ENCODE measurements at regions not wholly inside any gene's neighbourhood (a gene's known extent, or its start where the extent isn't known, plus 50 kb on each side); places are given as distances from the start of the nearest gene placed in this dataset.

- WGBS, 4 donors, result 92 to 96% (median 96%) methylated on average over 4 of the region's 4 CpGs
- H3K27ac ChIP-seq, result no peak overlapping the region
- no peak for TF ChIP-seq POLR2A (IDR thresholded peaks at IDR 0.05)
- TF ChIP-seq, protein P1, sequence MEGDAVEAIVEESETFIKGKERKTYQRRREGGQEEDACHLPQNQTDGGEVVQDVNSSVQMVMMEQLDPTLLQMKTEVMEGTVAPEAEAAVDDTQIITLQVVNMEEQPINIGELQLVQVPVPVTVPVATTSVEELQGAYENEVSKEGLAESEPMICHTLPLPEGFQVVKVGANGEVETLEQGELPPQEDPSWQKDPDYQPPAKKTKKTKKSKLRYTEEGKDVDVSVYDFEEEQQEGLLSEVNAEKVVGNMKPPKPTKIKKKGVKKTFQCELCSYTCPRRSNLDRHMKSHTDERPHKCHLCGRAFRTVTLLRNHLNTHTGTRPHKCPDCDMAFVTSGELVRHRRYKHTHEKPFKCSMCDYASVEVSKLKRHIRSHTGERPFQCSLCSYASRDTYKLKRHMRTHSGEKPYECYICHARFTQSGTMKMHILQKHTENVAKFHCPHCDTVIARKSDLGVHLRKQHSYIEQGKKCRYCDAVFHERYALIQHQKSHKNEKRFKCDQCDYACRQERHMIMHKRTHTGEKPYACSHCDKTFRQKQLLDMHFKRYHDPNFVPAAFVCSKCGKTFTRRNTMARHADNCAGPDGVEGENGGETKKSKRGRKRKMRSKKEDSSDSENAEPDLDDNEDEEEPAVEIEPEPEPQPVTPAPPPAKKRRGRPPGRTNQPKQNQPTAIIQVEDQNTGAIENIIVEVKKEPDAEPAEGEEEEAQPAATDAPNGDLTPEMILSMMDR (IDR thresholded peaks at IDR 0.05), result no peak
- peaks cover 0 to 21% (median 6%) of the 10 kb centered on the region in 12 donors for H3K9me3 ChIP-seq
- no peaks in the 10 kb centered on the region for H3K36me3 ChIP-seq
- no peak overlapping the region for H3K4me3 ChIP-seq
- intact Hi-C loops (cut with DNase I), result no loop called here
- DNase-seq, result no peak
- peaks cover 0 to 18% (median 5%) of the 10 kb centered on the region in 12 donors for H3K4me1 ChIP-seq
- no peaks in the 10 kb centered on the region for H3K27me3 ChIP-seq
- ATAC-seq, result no peak
Measured at GRCh38 chr7:16993543-16993942, 111.8 kb upstream of the AGR3 start.

- 33 to 50% (median 40%) methylated on average over 1 of the region's 1 CpG for WGBS, 4 donors
- no peaks in the 10 kb centered on the region for H3K36me3 ChIP-seq
- peaks cover 0 to 5% (median 0%) of the 10 kb centered on the region in 12 donors for H3K4me1 ChIP-seq
- no peak overlapping the region for H3K4me3 ChIP-seq
- DNase-seq (no peak), ATAC-seq (no peak)
- H3K27ac ChIP-seq, result no peak overlapping the region
- H3K27me3 ChIP-seq, result no peaks in the 10 kb centered on the region
- H3K9me3 ChIP-seq, result peaks cover 0 to 21% (median 6%) of the 10 kb centered on the region in 12 donors
- TF ChIP-seq, protein P1 (IDR thresholded peaks at IDR 0.05), result no peak
- no peak for TF ChIP-seq POLR2A (IDR thresholded peaks at IDR 0.05)
- intact Hi-C loops (cut with DNase I), result no loop called here
Measured at GRCh38 chr7:16998481-16999051, 116.8 kb upstream of the AGR3 start.

DNA sequence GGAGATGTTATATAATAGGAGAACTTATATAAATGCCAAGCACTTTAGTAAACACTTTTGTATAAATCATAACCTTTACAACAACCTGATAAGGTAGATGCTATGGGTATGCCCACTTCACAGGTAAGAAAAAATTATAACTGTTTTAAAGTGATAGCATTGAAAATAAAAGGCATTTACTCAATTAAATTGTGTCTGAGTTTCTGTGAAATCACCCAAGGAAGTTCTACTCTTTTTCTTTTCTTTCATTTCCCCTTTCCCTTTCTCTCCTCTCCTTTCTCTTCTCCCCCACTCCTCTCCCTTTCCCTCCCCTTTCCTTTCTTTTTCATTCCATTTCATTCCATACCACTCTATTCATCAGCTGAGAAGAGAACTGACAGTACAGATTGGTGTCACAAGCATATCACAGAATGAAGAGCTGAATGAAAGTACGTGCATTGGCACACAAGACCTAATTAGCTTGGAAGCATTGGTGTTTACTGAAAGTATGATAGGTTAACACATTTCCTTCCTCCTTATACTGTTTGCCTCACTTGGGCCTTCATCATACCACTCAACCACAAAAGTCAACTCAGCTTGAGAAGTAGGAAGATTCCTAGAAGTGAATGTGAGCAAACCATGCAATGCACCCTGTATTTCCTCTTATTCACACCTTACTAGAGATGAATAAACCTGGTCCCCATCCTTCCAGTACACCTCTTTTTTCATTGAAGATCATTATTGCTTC, 117.9 kb upstream of the AGR3 start:
- TF ChIP-seq, protein P1 (IDR thresholded peaks at IDR 0.05), result no peak
- TF ChIP-seq POLR2A (IDR thresholded peaks at IDR 0.05), result no peak
- Histone ChIP-seq H3K27ac (peak overlapping the region in 1 of 12 donors; percentile 47), H3K4me1 (peaks cover 0 to 5% (median 0%) of the 10 kb centered on the region in 12 donors), H3K36me3 (no peaks in the 10 kb centered on the region), H3K4me3 (no peak overlapping the region), H3K27me3 (no peaks in the 10 kb centered on the region), H3K9me3 (peaks cover 0 to 21% (median 6%) of the 10 kb centered on the region in 12 donors)
- intact Hi-C loops (cut with DNase I), result no loop called here
- 77 to 94% (median 85%) methylated on average over 1 of the region's 1 CpG for WGBS, 4 donors
- ATAC-seq (no peak), DNase-seq (no peak)

GRCh38 chr7:17005271-17005670, 123.5 kb upstream of the AGR3 start:
- H3K9me3 ChIP-seq, result no peaks in the 10 kb centered on the region
- TF ChIP-seq, protein P1 (IDR thresholded peaks at IDR 0.05), result no peak
- TF ChIP-seq POLR2A (IDR thresholded peaks at IDR 0.05), result no peak
- H3K4me1 ChIP-seq, result peaks cover 0 to 28% (median 5%) of the 10 kb centered on the region in 12 donors
- DNase-seq, result no peak
- no peak overlapping the region for H3K4me3 ChIP-seq
- H3K36me3 ChIP-seq, result no peaks in the 10 kb centered on the region
- intact Hi-C loops (cut with DNase I), result no loop called here
- 53 to 64% (median 59%) methylated on average over 4 of the region's 4 CpGs for WGBS, 4 donors
- H3K27ac ChIP-seq, result no peak overlapping the region
- no peaks in the 10 kb centered on the region for H3K27me3 ChIP-seq
- ATAC-seq, result no peak
